Nucleus accumbens (tissue), 56 donors: ENCODE measurements at regions not wholly inside any gene's neighbourhood (a gene's known extent, or its start where the extent isn't known, plus 50 kb on each side); places are given as distances from the start of the nearest gene placed in this dataset.
A peak's percentile ranks its signal among the peaks of the same experiment; 100 is the strongest.
"Not testable (repeated sequence)": the region's sequence is repeated elsewhere in the genome, so short reads cannot be mapped to it uniquely, and the experiment has no call there.

Experiments
- DNase-seq, 56 donors: peaks; one replicate each; lab custom pipeline; 2025; lab: John Stamatoyannopoulos, UW

DNA sequence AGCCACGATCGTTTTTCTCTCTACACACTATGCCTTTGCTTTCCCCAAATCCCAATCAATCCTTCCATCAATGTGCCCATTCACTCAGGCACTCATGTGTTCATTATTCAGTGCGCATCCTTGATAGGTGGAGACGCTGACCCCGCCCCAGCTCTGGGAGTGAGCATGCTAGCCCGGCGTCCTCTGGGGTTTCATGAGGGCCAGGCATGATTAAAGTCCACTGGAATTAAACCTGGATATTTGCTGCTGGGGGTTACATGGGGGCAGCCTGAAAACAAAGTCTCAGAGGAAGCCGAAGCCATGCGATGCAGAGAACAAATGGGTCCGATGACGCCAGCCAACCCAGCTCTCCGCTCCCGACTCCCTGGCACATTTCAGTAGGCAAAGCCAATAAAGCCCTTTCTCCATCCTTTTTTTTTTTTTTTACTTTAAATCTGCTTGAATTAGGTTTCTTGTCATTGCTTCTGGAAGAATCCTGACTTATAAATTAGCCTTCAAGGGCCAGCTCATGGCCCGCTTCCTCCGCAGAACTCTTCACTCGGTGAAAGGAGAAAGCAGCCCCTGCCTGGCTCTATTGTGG, 316.4 kb upstream of the ID2 start:
- peak in 22 of 56 donors; percentile 3 to 68 (median 26) for DNase-seq

- no peak for DNase-seq
Measured at GRCh38 chr2:8367833-8368232, 314.0 kb upstream of the ID2 start.

- no peak for DNase-seq
Measured at GRCh38 chr2:8368463-8368862, 313.4 kb upstream of the ID2 start.

- DNase-seq, result no peak
Measured at GRCh38 chr2:8369522-8369921, 312.3 kb upstream of the ID2 start.

- DNase-seq, result no peak
Measured at GRCh38 chr2:8370258-8370802, 311.5 kb upstream of the ID2 start.

DNA sequence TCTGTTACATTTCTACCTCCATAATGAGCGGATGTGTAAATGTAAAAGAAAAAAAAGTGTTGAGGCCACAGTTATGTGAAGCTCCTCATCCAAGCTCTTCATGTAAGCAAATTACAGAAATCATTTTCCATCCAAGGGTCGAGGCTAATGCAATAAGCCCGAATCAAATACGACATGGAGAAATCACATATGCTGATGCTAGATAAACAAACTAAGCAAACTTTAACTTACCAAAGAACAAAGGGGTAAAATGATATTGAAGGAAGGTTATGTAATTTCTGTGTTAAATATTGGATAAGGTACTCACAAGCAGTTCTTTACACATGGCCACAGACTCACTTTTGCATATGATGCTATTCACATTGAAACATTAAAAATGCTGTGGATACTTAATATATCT, 310.2 kb upstream of the ID2 start:
- no peak for DNase-seq

GRCh38 chr2:8374782-8375181, 307.1 kb upstream of the ID2 start:
- no peak for DNase-seq

DNA sequence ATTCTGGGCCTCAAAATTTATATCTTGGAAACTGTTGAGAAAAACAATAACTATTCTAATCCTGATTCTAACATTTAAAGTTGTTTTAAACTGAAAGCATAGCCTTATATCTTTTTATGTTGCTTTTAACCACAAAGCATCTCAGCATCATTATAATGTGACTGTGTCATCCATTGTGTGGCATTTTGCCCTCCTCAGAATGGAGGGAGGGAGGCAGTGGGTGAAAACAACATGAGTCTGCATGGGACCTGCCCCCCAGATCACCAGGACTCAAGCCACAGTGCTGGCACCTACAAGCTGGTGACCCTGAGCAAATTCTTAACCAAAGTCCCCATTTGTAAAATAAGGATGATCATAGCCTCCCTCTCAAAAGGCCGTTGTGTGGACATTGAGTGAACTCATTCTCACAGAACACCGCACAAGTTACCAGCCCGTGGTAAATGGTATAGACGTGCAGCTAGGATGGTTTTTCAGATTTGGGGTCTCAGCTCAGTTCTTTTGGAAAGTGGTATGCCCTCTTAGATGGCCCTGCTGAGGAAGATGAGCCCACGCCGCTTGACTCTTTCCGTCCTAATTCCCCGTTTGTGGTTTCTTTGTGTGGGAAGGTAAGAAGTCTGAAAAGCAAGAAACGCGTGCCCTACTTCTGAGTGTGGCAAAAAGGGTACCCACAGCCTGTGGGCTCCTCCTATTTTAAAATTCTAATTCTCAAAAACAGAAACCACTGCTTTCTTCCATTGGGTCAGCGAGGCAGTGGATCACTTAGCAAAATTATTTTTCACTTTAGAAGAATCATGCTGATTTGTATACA, 305.0 kb upstream of the ID2 start:
- DNase-seq, result no peak

GRCh38 chr2:8378016-8378810, 303.6 kb upstream of the ID2 start:
- no peak for DNase-seq

- DNase-seq, result no peak
Measured at GRCh38 chr2:8379128-8379527, 302.7 kb upstream of the ID2 start.

- no peak for DNase-seq
Measured at GRCh38 chr2:8379549-8379948, 302.3 kb upstream of the ID2 start.

DNA sequence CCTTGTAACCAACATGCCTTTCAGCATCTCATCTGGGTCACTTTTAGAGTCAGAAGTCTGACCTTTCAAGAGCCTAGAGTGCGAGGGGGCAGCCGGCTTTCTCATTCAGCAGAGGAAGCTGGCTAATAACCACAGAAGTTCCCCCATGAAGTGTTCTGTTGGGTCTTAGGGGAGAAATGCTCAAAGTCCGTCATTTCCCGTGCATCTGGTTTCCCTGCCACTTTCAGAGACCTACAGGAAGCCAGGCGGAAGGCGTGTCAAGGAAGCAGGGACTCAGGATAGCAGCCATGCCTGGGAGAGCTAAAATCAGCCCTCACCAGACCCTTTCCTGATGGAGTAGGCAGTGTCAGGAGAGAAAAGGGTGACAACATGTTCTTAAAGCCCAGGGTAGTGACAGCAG, 301.8 kb upstream of the ID2 start:
- DNase-seq, result no peak

DNA sequence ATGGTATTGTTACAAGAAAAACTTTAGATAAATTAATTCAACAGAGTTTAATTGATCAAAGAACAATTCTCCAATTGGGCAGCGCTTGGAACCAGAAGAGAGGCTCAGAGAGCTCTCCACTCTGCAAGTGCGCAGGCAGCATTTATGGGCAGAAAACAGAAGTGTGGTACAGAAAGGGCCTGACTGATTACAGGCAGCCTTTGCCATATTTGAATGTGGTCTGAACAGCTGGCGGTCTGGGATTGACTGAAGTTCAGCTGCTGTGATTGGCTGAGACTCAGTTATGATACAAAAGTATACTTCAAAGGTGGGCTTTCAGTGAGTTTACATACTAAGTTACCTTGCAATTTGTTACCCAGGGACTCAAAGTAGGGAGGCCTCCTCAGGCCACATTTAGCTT, 301.3 kb upstream of the ID2 start:
- no peak for DNase-seq

DNA sequence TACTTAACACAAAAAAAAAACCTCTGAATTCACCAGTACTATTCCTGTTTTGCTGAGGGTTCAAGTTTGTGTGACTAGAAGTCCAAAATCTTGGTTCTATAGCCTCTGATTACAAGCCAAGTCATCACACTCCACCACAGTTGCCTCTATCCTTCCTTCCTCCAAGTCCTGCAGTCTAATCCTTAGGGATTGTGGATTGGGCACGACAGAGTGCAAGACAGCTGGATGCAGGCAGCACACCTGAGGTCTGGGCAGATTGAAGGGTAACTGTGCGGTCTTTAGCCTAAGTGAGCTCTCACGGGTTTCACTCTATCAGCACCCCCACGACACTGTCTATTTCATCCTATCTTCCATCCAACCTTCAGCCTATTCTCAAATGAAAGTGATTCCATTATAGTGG, 299.4 kb upstream of the ID2 start:
- DNase-seq, result no peak

- not testable (repeated sequence) for DNase-seq
Measured at GRCh38 chr2:8386748-8387147, 295.1 kb upstream of the ID2 start.

DNA sequence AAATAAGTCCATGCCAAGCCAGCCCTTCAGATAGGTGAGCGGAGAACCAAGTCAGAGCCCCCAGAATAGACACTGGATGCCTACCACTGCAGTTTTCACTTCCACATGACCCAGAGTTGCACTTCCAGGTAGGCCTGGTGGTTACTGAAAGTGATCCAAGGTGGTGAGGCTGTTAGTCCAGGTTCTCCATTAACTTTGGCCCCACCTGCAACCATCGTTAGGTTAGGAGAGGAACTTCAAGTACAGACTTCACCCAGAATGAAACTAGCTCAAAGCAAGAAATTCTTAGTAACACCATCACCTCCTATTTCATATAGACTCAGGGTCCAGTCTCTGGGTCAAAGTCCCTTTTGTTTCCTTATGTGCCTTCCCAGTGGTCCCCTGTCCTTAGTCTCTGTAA, 293.1 kb upstream of the ID2 start:
- DNase-seq, result no peak

- no peak for DNase-seq
Measured at GRCh38 chr2:8389431-8390108, 292.3 kb upstream of the ID2 start.

GRCh38 chr2:8391126-8391525, 290.7 kb upstream of the ID2 start:
- no peak for DNase-seq

- DNase-seq, result no peak
Measured at GRCh38 chr2:8391584-8391983, 290.3 kb upstream of the ID2 start.

DNA sequence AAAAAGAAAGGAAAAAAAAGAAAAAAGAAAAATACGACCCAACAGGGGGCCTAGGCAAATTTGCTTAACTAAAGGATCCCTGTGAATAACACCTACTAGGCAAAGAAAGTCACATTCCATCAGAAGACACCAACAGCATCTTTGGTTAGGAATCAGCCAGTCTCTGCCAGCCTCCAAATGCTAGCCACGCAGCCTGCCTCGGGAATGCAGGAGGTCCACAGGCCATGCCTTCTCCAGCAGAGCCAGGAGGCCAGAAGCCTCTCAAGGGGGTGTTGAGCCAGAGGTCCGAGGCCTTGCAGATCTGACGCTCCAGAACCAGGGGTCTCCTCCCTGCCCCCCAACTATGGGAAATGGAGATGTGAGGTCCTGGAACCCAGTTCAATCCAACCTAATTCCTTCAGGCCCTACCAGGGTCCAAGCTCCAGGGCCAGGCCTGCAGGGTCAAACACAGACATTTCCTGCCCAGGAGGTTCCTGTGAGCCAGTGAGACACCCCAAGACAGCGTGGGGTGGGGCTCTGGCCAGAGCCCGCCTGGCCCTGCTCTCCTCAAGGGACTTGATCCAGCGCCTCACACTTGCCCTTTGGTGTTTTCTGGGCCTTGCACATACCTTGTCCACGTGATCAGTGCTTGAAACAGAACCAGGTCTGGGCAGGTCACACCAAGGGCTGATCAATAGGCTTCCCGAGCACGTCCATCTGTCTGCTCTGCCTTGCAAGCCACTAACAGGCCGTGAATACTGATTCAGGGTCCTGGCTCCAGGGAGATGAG, 289.6 kb upstream of the ID2 start:
- no peak for DNase-seq
